ENCODE measurements at regions not wholly inside any gene's neighbourhood (a gene's known extent, or its start where the extent isn't known, plus 50 kb on each side); places are given as distances from the start of the nearest gene placed in this dataset.

- no peak for DNase-seq (ENCODE audit: low spot score)
- TF ChIP-seq CTCF (IDR thresholded peaks at IDR 0.05), result no peak
- ATAC-seq (ENCODE audit: low FRiP score), result no peak
These were observed 204.2 kb upstream of the LRRN1 start for GRCh38 chr3:3594986-3595385.

- ATAC-seq (ENCODE audit: low FRiP score) (no peak), DNase-seq (ENCODE audit: low spot score) (no peak)
- no peak for TF ChIP-seq CTCF (IDR thresholded peaks at IDR 0.05)
These were observed 209.5 kb upstream of the LRRN1 start for GRCh38 chr3:3589715-3590130.

GRCh38 chr3:3587647-3587972 lies 211.6 kb upstream of the LRRN1 start:
- no peak for ATAC-seq (ENCODE audit: low FRiP score)
- DNase-seq (ENCODE audit: low spot score), result no peak
- no peak for TF ChIP-seq CTCF (IDR thresholded peaks at IDR 0.05)

GRCh38 chr3:3586843-3587646 lies 212.2 kb upstream of the LRRN1 start:
- DNase-seq (ENCODE audit: low spot score) (no peak), ATAC-seq (ENCODE audit: low FRiP score) (no peak)
- TF ChIP-seq CTCF (IDR thresholded peaks at IDR 0.05), result no peak

GRCh38 chr3:3586336-3586735 lies 212.9 kb upstream of the LRRN1 start:
- DNase-seq (ENCODE audit: low spot score) (no peak), ATAC-seq (ENCODE audit: low FRiP score) (no peak)
- TF ChIP-seq CTCF (IDR thresholded peaks at IDR 0.05), result no peak

GRCh38 chr3:3579658-3580057 lies 219.6 kb upstream of the LRRN1 start:
- no peak for TF ChIP-seq CTCF (IDR thresholded peaks at IDR 0.05)
- ATAC-seq (ENCODE audit: low FRiP score) (no peak), DNase-seq (ENCODE audit: low spot score) (no peak)

GRCh38 chr3:3578718-3579117 lies 220.5 kb upstream of the LRRN1 start:
- DNase-seq (ENCODE audit: low spot score) (no peak), ATAC-seq (ENCODE audit: low FRiP score) (no peak)
- no peak for TF ChIP-seq CTCF (IDR thresholded peaks at IDR 0.05)

Measured in omental fat pad (tissue), 3 donors.